ENCODE measurements at regions not wholly inside any gene's neighbourhood (a gene's known extent, or its start where the extent isn't known, plus 50 kb on each side); places are given as distances from the start of the nearest gene placed in this dataset.

- no peak for DNase-seq (ENCODE audit: low spot score)
Observed at GRCh38 chr2:29974086-29974485, 52.7 kb upstream of the ALK start.

GRCh38 chr2:29977284-29977683, 55.9 kb upstream of the ALK start:
- no peak for DNase-seq (ENCODE audit: low spot score)

DNA sequence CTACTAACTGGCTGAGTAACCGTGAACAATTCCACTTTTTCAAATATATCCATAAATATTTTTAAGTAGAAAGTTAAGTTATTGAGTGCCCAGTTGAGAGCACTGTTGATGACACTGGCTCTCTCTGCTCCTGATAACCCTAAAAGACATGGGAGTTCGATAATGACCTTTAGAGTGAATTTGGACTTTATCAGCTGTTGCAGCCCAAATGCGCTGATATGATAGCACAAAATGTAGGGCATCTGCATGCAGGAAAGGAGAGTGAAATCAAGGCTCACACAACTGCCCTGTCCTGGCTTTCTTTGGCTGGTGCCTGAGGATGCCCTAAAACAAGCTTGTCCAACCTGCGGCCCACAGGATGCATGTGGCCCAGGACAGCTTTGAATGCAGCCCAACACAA, 60.0 kb upstream of the ALK start:
- DNase-seq (ENCODE audit: low spot score), result no peak

DNA sequence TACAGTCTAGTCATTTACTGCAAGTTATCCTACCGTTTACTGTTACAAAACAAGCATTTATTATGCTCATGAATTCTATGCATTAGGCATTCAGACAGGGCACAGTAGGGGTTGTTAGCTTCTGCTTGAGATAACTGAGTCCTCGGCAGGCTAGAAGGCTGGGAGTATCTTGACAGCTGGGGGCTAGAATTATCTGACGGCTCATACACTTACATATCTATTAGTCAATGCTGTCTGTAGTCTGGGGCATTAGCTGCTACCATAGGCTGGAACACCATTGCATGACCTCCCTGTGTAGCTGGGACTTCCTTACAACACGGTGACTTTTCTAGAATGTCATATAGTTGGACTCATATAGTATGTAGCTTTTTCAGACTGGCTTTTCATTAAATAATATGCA, 61.9 kb upstream of the ALK start:
- DNase-seq (ENCODE audit: low spot score), result no peak

- no peak for DNase-seq (ENCODE audit: low spot score)
Observed at GRCh38 chr2:29987146-29987545, 65.8 kb upstream of the ALK start.

- DNase-seq (ENCODE audit: low spot score), result no peak
Observed at GRCh38 chr2:29990129-29990528, 68.7 kb upstream of the ALK start.

DNA sequence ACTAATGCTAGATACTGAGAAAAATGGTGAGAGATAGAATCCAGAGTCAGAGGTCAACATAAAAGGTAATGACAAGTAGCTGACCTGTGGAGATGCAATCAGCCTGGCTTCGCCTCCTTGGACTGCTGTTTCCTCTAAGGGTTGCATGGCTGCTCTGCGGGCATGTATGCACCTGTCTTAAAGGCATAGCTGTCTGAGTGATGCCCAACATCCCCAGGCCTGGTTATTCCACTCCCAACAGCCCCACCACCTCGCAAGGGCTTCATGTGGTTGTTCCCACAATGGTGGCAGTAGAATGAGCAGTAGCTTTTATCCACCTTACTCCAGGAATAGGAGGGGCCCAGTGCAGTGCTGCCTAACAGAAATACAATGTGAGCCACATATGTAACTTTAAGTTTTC, 69.7 kb upstream of the ALK start:
- DNase-seq (ENCODE audit: low spot score), result no peak

GRCh38 chr2:29995241-29995640, 73.9 kb upstream of the ALK start:
- no peak for DNase-seq (ENCODE audit: low spot score)

DNA sequence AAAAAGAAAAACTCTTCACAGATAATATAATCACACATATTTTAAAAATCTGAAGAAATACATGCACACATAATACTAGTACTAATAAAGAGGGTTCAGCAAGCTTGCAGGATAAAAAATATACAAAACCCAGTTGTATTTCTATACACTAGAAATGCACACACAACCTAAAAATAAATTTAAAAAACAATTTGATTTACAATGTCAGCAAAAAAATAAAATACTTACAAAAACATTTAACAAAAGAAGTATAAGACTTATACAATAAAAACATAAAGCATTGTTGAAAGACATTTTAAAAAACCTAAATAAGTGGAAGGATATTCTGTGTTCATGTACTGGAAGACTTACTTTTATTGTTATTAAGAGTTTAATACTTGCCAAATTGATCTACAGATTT, 81.7 kb upstream of the ALK start:
- no peak for DNase-seq (ENCODE audit: low spot score)

DNA sequence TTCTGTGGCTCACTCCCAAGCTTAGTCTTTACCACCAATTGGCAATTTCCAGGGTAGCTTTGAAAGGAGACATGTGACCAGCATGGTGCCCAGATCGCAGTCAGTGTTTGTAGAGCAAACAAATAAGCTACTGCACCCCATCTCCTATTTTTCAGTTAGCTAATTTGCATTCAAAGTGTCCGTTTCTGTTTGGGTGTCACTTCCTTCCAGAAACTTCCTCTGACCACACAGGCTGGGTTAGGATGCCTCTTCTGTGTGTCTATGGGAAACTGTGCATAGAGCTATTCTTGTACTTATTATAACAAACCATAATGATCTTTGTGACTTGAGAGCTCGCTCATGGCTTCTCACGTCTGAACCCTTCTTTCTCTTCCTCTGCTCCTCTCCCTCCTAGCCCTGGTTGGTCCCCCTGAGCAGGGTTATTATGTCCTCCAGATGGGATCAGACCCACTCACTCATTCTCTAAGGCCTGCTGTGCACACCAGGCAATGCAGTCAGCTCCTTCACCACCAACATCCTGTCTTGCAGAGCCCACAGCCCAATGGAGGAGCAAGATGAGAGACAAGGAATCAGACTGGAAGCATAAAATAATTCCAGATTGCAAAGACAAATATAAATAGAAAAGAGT, 101.2 kb upstream of the ALK start:
- no peak for DNase-seq (ENCODE audit: low spot score)

DNA sequence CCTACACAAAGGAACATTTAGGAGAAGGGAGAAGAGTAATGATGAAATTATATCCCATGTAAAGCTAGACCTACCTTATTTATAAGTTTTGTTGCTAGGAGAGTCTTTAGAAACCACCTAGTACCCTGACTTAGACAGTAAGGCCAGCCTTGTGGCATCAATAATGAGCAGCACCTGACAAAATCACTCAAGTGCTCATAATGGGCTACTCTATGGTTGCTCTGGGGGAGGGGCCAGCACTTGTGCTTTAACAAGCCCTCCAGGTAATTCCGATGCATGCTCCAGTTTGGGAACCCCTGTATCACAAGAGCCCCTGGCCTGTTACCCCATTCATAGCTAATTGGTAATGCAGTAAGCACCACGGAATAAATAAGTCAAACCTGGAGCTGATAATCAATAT, 102.9 kb upstream of the ALK start:
- no peak for DNase-seq (ENCODE audit: low spot score)

- peak; percentile 66 for DNase-seq (ENCODE audit: low spot score)
Observed at GRCh38 chr2:30026091-30027055, 105.0 kb upstream of the ALK start.

DNA sequence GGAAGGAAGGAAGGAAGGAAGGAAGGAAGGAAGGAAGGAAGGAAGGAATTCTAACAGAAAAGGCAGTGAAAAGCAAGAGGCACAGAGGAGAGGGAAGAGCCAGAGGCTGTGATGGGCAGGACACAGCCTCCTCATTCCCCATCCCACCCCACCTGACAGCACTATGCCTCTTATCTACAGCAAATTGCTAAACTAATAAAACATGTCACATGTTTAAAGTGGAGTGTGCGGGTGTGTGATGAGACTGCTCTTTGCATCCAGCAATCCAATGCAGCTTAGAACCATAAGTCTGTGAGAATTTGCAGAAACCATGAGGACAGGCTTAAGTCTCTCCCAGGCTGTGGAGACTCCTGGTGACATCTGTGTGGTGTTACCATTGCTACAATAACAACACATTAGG, 108.4 kb upstream of the ALK start:
- DNase-seq (ENCODE audit: low spot score), result no peak

GRCh38 chr2:30030361-30030760, 109.0 kb upstream of the ALK start:
- no peak for DNase-seq (ENCODE audit: low spot score)

- DNase-seq (ENCODE audit: low spot score), result no peak
Observed at GRCh38 chr2:30031184-30031583, 109.8 kb upstream of the ALK start.

DNA sequence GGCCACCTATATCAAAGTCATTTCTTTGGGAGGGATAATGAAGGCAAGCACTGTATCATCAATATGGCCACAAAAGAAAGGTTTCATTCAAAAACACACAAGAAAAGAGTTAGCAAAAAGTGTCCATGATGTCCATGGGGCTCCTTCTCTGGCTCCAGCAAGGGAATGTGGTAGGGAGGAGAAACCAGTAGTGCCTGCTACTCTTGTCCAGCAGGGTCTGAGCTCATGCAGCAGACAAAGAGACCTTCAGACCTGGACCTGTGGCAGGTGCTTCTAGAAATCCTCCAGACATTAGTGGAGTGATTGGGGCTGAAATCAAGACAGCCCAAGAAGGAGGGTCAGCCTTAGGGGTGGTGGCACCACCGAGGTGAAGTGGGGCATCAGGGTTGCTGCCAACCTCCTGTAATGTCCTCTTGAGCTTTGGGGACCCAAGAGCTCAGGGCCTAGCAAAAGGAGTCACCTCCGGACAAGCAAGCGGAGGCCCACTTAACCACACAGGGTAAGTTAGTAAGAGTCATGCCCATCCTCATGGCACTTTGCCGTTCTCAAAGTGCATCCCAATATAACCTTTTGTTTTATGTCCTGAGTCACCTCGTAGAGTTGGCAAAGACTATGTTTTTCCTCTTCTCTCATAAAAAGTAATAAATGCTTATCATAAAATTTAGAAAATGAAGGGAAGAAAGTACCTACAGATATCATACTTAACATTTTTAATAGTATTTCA, 112.6 kb upstream of the YPEL5 start:
- DNase-seq (ENCODE audit: low spot score), result no peak

DNA sequence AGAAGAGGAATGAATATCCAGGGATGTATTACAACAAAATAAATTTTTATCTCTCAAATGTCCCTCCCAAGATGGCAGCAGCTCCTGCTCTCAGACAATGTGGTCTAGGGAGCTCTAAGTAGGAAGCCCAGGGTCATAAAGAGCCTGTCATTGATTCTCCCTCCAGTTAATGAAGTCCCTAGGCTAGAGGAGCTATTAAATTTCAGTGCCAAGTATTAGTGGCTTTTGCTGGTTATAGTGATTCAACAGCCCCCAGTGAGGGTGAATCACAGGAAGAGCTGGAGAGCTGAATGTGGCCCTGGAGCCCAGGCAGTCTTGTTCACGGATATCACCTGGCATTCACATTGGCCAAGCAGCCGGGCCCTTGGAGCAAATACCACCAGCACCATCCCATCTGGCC, 109.8 kb upstream of the YPEL5 start:
- no peak for DNase-seq (ENCODE audit: low spot score)

DNA sequence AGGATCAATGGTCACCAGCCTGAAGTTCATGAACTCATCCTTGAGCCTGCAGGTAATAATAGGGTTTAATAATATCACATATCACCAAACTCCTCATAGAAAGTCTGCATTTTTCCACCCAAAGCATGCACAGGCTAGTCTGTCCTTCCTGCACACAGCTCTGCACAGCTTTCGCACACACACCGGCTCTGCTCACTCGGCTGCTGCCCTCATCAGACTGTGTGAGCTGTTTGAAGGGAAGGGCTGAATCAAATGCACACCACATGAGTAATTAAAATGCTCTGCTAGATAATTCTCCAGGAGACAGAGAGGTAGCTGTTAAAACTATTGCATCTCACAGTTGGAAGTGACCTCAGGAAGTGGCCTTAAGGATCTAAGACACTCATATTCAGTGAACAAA, 108.4 kb upstream of the YPEL5 start:
- no peak for DNase-seq (ENCODE audit: low spot score)

DNA sequence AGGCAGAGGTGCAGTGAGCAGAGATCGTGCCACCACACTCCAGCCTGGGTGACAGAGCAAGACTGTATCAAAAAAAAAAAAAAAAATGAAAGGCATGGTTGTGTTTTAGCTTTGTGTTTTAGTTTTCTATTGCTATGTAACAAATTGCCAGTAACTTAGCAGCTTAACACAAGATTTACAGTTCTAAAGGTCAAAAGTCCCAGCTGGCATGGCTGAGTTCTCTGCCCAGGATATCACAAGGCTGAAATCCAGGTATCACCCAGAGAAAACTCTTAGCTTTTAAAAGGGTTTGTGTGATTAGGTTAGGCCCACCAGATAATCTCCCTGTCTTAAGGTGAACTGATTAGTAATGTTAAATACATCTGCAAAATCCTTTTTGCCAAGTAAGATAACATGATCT, 107.7 kb upstream of the YPEL5 start:
- DNase-seq (ENCODE audit: low spot score), result no peak

GRCh38 chr2:30040147-30040546, 106.7 kb upstream of the YPEL5 start:
- no peak for DNase-seq (ENCODE audit: low spot score)

DNA sequence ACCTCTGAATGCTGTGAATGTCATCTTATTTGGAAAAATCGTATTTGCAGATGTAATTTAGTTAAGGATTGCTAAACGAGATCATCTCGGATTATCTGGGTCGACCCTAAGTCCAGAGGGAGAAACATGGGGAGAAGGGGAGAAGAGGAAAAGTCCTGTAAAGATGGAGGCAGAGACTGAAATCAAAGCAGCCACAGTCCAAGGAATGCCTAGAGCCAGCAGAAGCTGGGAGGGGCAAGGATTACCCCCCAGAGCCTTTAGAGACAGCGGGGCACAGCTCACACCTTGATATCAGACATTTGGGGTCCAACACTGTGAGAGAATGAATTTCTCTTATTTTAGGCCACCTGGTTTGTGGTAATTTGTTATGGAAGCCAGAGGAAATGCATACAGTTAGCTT, 104.9 kb upstream of the YPEL5 start:
- DNase-seq (ENCODE audit: low spot score), result no peak

GRCh38 chr2:30046396-30046795, 100.4 kb upstream of the YPEL5 start:
- DNase-seq (ENCODE audit: low spot score), result no peak

GRCh38 chr2:30046979-30047378, 99.8 kb upstream of the YPEL5 start:
- no peak for DNase-seq (ENCODE audit: low spot score)

Data from AG08396 (cell line).